H1 (cell line): ENCODE measurements at regions not wholly inside any gene's neighbourhood (a gene's known extent, or its start where the extent isn't known, plus 50 kb on each side); places are given as distances from the start of the nearest gene placed in this dataset.

Source experiments
- ATF2 ChIP-seq: IDR thresholded peaks from 2 replicates; pipeline ENCODE4 v1.6.1; 2012; ENCODE audit warnings: low read length, inconsistent platforms
- CEBPB ChIP-seq: IDR thresholded peaks from 2 replicates; pipeline ENCODE4 v1.6.1; 2012; ENCODE audit warnings: low read depth, low read length

DNA sequence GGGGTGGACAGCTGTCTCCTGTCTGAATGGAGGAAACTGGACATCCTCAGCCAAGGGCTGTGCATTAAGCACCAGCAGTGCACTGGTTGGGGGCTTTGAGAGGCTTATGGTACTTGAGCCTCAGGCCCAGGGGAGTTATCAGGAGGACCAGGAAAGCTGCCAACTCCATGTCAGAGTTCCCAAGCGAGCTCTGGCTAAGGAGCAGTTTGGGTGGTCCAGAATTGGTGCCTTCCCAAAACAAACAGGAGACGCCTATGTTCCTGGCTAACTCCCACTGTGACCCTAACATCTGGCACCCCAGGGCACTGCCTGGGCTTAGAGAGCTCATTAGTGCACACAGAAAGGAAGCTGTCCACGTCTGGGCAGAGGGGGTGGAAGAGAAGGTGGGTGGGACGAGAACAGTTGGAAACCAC is 408.6 kb upstream of the NPVF start:
- no peak for TF ChIP-seq ATF2
- TF ChIP-seq CEBPB = no peak
